HG02588 (cell line): ENCODE measurements at regions not wholly inside any gene's neighbourhood (a gene's known extent, or its start where the extent isn't known, plus 50 kb on each side); places are given as distances from the start of the nearest gene placed in this dataset.
"Not testable (repeated sequence)": the region's sequence is repeated elsewhere in the genome, so short reads cannot be mapped to it uniquely, and the experiment has no call there.

Experiments
- ATAC-seq: cut with Tn5 transposase; IDR thresholded peaks from one replicate; pipeline ENCODE4 v1.9.1; 2021; ENCODE audit warnings: mild to moderate bottlenecking, moderate library complexity; ENCODE audit not compliant: unreplicated experiment

DNA sequence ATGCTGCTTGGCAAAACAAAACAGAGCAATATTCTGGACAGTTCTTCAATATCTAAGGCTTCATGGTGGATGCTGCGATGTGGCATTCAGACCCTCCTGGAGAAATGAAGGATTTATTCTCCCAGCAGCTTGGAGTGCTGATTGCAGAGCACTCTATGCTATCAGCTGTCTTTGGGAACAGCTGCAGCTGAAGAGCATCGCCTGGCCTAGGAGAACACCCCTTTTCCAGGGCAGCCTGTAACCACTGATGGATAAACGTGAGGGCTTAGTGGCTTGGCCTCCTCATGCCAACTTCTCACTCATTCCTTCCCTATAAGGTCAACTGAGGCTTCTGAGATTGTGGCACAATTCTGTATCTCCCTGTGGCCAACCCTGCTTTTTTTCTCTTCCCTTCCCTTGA, 638.1 kb upstream of the CNTNAP2 start:
- ATAC-seq: no peak

- ATAC-seq: no peak
Measured at GRCh38 chr7:145474009-145474686, 638.3 kb upstream of the TPK1 start.

GRCh38 chr7:145471883-145472282, 636.0 kb upstream of the TPK1 start:
- ATAC-seq: no peak

- no peak for ATAC-seq
Measured at GRCh38 chr7:145464287-145464686, 628.4 kb upstream of the TPK1 start.

- no peak for ATAC-seq
Measured at GRCh38 chr7:145462463-145462862, 626.6 kb upstream of the TPK1 start.

DNA sequence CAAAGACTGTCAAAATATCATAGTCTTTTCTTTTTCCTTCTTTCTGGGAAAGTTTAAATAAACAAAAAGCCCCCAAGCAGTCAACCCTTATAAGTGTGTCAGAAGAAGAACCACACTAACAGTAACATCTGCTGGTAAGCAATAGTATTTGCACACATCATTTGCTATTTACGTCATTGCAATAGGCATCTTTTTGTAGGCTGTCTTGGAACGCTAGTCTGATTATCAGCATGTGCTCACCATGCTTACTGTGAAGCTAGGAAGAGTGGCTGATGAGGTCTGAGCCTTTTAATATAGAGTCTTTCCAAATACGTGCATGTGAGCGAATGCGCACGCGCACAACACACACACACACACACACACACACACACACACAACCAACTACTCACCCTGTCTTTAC, 599.0 kb upstream of the TPK1 start:
- no peak for ATAC-seq

DNA sequence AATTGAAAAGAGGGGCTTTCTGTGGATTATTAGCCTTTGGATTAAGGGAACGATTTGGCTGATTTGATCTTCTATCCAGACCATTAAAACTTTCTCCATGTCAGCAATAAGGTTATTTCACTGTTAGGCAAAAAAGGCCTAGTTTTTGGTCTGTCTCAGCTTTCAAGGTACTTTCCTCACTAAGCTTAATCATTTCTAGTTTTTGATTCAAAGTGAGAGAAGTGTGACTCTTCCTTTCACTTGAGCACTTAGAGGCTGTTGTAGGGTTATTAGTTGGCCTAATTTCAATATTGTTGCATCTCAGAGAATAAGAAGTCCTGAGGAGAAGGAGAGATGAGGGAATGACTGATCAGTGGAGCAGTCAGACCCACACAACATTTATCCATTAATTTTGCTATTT, 596.0 kb upstream of the TPK1 start:
- ATAC-seq: peak; percentile 53

DNA sequence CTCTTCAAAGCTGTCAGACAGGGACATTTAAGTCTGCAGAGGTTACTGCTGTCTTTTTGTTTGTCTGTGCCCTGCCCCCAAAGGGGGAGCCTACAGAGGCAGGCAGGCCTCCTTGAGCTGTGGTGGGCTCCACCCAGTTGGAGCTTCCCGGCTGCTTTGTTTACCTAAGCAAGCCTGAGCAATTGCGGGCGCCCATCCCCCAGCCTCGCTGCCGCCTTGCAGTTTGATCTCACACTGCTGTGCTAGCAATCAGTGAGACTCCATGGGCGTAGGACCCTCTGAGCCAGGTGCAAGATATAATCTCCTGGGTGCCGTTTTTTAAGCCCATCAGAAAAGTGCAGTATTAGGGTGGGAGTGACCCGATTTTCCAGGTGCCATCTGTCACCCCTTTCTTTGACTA, 582.6 kb upstream of the TPK1 start:
- not testable (repeated sequence) for ATAC-seq

GRCh38 chr7:145411066-145411465, 575.2 kb upstream of the TPK1 start:
- ATAC-seq: no peak

DNA sequence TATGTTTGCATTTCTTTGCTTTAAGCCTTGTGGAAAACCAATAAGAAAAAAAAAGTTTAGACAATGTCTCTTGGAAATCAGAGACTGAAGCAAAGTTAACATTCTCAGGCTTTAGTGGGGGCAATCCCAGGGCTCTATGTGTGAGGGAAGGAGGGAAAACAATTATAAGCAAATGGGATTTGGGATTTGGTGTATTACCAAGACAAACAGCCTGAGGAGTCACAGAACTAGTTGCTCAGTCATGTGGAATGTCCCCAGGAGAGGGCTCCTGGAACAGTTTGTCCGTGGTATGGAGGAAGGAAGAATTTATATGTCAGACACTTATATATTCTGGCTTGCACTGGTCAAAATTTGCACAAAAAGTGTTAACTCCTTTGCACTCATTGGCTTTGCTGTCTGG, 562.9 kb upstream of the TPK1 start:
- ATAC-seq: no peak

- no peak for ATAC-seq
Measured at GRCh38 chr7:145394126-145394525, 558.3 kb upstream of the TPK1 start.

- ATAC-seq: no peak
Measured at GRCh38 chr7:145382762-145383161, 546.9 kb upstream of the TPK1 start.

DNA sequence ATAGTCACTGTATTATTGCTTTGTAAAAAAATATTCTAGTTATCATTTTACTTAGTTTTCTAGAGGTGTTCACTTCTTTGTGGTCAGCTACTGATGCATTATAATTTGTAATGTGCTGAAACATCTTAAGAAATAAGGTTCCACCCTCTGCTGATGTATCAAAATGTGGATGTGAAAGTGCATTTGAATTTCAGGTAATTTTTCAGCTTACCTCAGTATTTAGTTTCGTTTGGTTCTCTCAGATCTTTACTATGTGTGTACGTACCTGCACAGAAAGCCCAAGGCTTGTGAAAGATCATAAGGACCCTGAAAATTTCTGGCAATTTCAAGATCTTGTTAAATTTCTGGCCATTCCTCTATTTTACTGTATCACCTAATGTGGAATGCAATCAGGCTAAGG, 542.3 kb upstream of the TPK1 start:
- ATAC-seq: no peak

DNA sequence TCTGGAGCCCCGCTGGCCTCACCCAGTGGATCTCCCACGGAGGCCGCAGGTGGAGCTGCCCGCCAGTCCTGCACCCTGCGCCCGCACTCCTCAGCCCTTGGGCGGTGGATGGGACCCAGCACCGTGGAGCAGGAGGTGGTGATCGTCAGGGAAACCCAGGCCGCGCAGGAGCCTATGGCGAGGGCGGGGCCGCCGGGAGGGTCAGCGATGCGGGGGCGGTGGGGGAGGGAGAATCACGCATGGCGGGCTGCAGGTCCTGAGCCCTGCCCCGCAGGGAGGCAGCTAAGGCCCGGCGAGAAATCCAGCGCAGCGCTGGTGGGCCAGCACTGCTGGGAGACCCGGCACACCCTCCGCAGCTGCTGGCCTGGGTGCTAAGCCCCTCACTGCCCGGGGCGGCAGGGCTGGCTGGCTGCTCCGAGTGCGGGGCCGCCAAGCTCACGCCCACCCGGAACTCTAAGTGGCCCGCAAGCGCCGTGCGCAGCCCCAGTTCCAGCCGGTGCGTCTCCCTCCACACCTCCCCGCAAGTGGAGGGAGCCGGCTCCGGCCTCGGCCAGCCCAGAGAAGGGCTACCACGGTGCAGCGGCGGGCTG, 524.8 kb upstream of the TPK1 start:
- ATAC-seq: no peak

- ATAC-seq: no peak
Measured at GRCh38 chr7:145350334-145350733, 514.5 kb upstream of the TPK1 start.

GRCh38 chr7:145349452-145349851, 513.6 kb upstream of the TPK1 start:
- ATAC-seq: not testable (repeated sequence)

DNA sequence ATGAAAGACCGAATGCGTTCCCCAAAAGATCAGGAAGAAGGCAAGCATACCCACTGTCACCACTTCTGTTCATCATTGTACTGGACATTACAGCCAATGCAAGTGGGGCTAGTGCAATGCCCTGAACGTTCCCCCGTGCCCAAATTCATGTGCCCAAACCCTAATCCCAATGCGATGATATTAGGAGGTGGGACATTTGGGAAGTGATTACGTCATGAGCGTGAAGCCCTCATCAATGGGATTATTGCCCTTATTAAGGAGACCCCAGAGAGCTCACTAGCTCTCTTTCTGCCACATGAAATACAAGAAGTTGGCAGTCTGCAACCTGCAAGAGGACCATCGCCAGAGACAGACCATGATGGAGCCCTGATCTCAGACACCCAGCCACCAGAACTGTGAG, 511.4 kb upstream of the TPK1 start:
- no peak for ATAC-seq

DNA sequence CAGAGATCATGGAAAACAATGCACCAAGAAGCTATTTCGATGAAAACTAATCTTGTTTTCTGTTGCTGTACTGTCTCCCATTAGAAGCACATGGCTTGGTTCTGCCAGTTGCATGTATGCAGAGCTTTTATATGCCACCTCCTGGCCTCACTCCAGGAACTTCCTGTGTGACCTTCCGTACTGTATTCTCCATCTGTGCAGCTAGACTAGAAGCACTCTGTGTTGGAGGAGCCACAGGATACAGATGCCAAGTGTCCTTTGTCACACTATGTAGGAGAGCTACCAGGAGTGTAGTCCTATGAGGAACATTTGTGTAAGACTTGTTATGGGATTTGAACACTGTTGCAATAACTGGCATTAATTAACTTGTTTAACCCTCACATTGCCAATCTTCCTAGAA, 503.5 kb upstream of the TPK1 start:
- no peak for ATAC-seq

DNA sequence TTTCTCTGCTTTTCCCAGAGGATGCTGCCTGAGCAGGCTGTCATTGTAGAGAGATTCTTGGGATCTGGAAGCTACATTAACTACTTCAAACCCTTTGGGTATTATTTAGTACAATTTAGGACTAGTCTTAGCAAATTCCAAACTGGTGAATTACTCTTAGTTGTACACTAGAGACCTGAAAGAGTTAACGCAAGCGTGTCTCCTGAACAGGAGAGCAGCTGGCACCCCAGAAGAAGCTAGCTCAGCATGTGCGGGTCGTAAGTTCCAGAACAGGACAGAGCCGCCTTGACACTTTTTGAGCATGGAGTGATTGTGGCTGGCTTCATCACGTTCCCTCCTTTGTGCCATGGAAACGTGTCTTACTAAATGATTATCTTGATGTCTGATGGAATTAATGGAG, 495.7 kb upstream of the TPK1 start:
- no peak for ATAC-seq

DNA sequence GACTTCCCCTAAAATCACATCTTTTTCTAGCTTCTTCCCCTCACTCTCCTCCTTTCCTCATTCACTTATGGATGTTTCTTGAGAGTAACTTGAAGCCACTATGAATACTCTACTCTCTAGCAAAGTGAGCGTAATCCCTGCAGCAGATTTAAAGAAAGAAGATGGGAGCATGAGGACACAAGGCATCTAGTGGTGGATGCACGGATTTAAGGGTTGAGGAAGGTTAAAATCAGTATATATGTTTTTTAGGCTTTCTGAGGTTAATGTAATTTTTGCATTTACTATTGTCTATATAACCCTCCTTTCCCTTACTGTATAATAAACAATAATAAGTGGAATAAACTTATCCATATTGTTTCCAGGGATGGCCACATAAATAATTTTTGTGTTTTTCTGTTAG, 495.2 kb upstream of the TPK1 start:
- ATAC-seq: no peak

GRCh38 chr7:145327646-145328045, 491.8 kb upstream of the TPK1 start:
- ATAC-seq: no peak

GRCh38 chr7:145324081-145324480, 488.2 kb upstream of the TPK1 start:
- no peak for ATAC-seq

DNA sequence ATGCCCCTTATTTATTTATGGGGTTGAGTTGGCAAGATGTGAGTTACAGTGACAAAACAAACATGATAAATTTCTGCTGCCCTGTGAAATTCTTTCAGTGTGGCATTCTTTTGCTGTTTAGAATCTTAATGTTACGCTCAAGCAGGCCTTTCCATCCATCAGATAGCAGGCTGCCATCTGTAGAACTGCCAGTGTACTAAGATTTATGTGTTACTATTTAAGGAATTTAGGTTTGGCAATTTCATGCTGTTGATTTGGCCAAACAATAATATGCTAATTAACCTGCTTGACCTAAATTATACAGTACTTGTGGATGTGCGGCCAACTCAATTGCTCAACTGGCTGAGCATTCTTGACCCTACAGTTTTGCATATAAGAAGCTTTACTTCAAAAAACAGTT, 477.7 kb upstream of the TPK1 start:
- no peak for ATAC-seq
